ENCODE measurements at regions not wholly inside any gene's neighbourhood (a gene's known extent, or its start where the extent isn't known, plus 50 kb on each side); places are given as distances from the start of the nearest gene placed in this dataset.

GRCh38 chr5:27875148-27875547, 836.8 kb upstream of the CDH9 start:
- TF ChIP-seq CTCF (IDR thresholded peaks at IDR 0.05; ENCODE audit: low read depth, low read length) (no peak), EZH2phosphoT487 (IDR thresholded peaks at IDR 0.05; ENCODE audit: low read depth) (no peak)

Data from OCI-LY3 (cell line).